GM12892 (cell line): ENCODE measurements at regions not wholly inside any gene's neighbourhood (a gene's known extent, or its start where the extent isn't known, plus 50 kb on each side); places are given as distances from the start of the nearest gene placed in this dataset.

Source experiments
- DNase-seq: peaks from one replicate; pipeline ENCODE4 v3.0.0; 2011; ENCODE audit not compliant: insufficient read length
- FAIRE-seq: peaks from 2 replicates; lab custom pipeline; 2011; peaks lifted over from hg19 to GRCh38; lab: Jason Lieb, UNC
- POLR2A ChIP-seq: IDR thresholded peaks from 2 replicates; pipeline ENCODE4 v1.6.1; 2011; ENCODE audit warnings: low read depth, low read length, control low read depth
- POLR2AphosphoS5 ChIP-seq: IDR thresholded peaks from 2 replicates; pipeline ENCODE4 v1.6.1; 2011; ENCODE audit warnings: low read depth, low read length, control low read depth
- TAF1 ChIP-seq: IDR thresholded peaks from 2 replicates; pipeline ENCODE4 v1.6.1; 2011; ENCODE audit warnings: low read depth, mild to moderate bottlenecking, control low read depth, low read length, borderline replicate concordance

- FAIRE-seq (no peak), DNase-seq (no peak)
- TF ChIP-seq POLR2AphosphoS5 (no peak), TAF1 (no peak), POLR2A (no peak)
Measured at GRCh38 chr15:70398694-70399093, 301.0 kb upstream of the TLE3 start.

DNA sequence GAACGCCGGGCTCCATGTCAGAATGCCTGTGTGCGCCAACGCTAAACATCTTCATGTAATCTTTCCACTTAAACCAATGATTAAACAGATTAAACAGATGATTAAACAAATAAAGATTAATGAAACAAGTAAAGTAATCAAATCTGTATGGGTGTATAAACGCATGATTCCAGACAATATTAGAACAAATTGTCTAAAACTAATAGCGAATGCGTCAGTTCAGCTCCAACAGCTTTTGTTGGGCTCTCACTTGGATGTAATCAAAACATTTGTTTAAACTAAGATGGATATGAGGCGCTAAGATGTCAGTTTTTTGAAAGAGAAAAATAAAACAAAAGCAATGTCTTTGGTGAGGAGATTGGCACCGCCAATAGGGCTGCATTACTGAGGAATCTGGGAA lies 299.1 kb upstream of the TLE3 start:
- DNase-seq (no peak), FAIRE-seq (no peak)
- TF ChIP-seq POLR2A (no peak), POLR2AphosphoS5 (no peak), TAF1 (no peak)

GRCh38 chr15:70395164-70395563 lies 297.4 kb upstream of the TLE3 start:
- DNase-seq (no peak), FAIRE-seq (no peak)
- no peak for TF ChIP-seq POLR2AphosphoS5
- no peak for TF ChIP-seq TAF1
- TF ChIP-seq POLR2A: no peak

- FAIRE-seq (no peak), DNase-seq (no peak)
- TF ChIP-seq POLR2AphosphoS5 (no peak), TAF1 (no peak), POLR2A (no peak)
Measured at GRCh38 chr15:70390723-70391122, 293.0 kb upstream of the TLE3 start.

- no peak for TF ChIP-seq TAF1
- TF ChIP-seq POLR2A: no peak
- no peak for TF ChIP-seq POLR2AphosphoS5
- FAIRE-seq (no peak), DNase-seq (no peak)
Measured at GRCh38 chr15:70387993-70388392, 290.3 kb upstream of the TLE3 start.

DNA sequence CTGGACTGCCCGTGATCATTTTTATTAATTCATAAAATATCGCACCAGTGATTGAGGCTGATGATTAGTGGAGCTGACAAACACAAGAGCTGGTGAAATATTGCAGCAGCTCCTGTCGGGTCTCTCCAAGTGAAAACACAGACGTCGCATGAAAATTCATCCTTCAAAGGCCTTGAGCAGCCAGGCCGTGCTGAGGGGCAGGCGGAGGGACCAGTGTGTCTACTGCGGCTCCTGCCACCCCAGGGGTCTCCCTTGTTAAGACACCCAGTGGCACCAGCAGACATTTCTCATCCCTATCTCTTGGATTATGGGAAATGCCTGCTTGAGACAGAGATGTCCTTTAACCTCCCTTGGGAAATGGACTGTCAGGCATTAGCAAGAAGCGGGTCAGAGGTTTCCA lies 289.4 kb upstream of the TLE3 start:
- TF ChIP-seq TAF1: no peak
- TF ChIP-seq POLR2A: no peak
- TF ChIP-seq POLR2AphosphoS5: no peak
- no peak for FAIRE-seq
- DNase-seq: no peak

GRCh38 chr15:70385711-70386110 lies 288.0 kb upstream of the TLE3 start:
- TF ChIP-seq TAF1: no peak
- no peak for TF ChIP-seq POLR2AphosphoS5
- FAIRE-seq (peak; percentile 27), DNase-seq (no peak)

DNA sequence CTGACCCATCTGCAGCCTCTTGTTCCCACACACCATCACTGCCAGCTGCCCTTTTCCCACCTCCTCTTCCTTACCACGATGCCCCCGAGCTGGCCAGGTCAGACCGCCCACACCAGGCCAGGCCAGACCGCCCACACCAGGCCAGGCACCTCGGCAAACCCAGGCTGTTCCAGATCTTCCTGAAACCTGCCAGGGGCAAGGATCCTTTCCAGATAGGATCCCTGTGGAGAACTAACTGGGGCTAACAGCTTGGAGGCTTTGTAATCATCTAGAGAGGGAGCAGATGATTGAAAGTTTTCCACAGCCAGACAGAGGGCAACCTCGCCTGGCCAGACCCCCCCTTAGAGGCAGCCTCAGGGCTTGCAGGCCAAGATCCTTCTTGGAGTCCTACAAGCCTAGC lies 287.3 kb upstream of the TLE3 start:
- FAIRE-seq (no peak), DNase-seq (no peak)

GRCh38 chr15:70383856-70384255 lies 286.1 kb upstream of the TLE3 start:
- DNase-seq (no peak), FAIRE-seq (no peak)
- no peak for TF ChIP-seq POLR2A
- no peak for TF ChIP-seq POLR2AphosphoS5
- TF ChIP-seq TAF1: no peak

More for the DNA sequence above, 287.3 kb upstream of the TLE3 start:
- TF ChIP-seq POLR2A: no peak

GRCh38 chr15:70382762-70383458 lies 285.2 kb upstream of the TLE3 start:
- DNase-seq (no peak), FAIRE-seq (no peak)
- TF ChIP-seq POLR2AphosphoS5 (no peak), POLR2A (no peak), TAF1 (no peak)

- FAIRE-seq: no peak
- TF ChIP-seq TAF1 (no peak), POLR2A (no peak), POLR2AphosphoS5 (no peak)
- no peak for DNase-seq
Measured at GRCh38 chr15:70382009-70382749, 284.5 kb upstream of the TLE3 start.

GRCh38 chr15:70379938-70380883 lies 282.5 kb upstream of the TLE3 start:
- no peak for TF ChIP-seq POLR2A
- TF ChIP-seq POLR2AphosphoS5: no peak
- TF ChIP-seq TAF1: no peak
- no peak for FAIRE-seq
- DNase-seq: no peak

DNA sequence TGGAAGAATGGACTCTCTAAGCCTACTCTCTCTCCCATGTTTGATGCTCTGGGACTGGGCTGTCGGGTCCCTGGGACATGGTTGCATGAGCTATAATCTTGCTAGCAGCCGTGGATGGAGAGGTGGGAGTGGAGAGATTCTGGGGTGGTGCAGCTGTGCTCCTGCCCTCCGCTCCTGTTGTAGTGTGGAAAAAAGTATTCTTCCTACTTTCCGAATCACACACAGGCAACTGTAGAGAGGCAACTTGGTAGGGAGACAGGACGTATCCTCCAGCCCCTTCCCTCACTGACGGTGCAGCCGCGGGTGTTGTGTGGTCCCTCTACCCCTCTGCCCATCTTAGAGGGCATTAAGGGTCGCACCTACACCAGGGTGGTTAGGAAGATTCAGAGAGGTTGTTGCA lies 281.4 kb upstream of the TLE3 start:
- DNase-seq (no peak), FAIRE-seq (no peak)
- TF ChIP-seq TAF1 (no peak), POLR2AphosphoS5 (no peak), POLR2A (no peak)
